ENCODE measurements at regions not wholly inside any gene's neighbourhood (a gene's known extent, or its start where the extent isn't known, plus 50 kb on each side); places are given as distances from the start of the nearest gene placed in this dataset.

DNA sequence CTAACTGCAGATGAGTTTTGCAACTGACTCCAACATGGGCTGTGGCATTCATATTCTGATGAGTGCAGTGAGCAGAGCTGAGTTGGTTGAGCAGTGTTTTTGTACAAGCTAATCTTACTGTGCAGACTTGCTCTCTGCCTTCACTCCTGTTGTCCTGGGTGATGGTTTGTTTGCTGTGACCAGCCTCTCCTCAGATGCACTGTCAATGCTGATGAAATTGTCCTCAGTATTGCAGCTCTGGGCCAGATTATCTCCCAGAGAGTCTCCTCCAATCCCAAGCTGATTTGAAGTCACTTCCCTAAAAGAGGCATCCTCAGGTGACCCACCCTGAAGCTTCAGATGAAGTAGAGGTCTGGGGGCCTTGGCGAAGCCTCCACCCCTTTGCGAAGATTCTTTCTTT, 581.8 kb downstream of the ACTL7B start:
- Histone ChIP-seq H3K9me3 (ENCODE audit: control insufficient read depth, low read depth, low read length) (no peaks in the 10 kb centered on the region), H2AFZ (ENCODE audit: low read length) (no peak overlapping the region), H2BK20ac (ENCODE audit: low read depth, low read length, poor library complexity, severe bottlenecking) (no peak overlapping the region), H4K20me1 (ENCODE audit: control insufficient read depth, insufficient read depth, insufficient read length) (no peaks in the 10 kb centered on the region), H2BK15ac (ENCODE audit: low read depth, low read length) (no peak overlapping the region), H3K23ac (ENCODE audit: insufficient read length, low read depth, low read length) (no peak overlapping the region), H3K18ac (ENCODE audit: insufficient read length, low read depth, low read length) (no peak overlapping the region), H3T11ph (ENCODE audit: low read length) (peak overlapping the region; percentile 22), H3K79me1 (ENCODE audit: insufficient read depth, low read depth, low read length, poor library complexity, severe bottlenecking) (no peaks in the 10 kb centered on the region), H3K79me2 (ENCODE audit: insufficient read depth, low read length) (no peaks in the 10 kb centered on the region), H3K4ac (ENCODE audit: low read depth, low read length) (no peak overlapping the region), H2AK5ac (ENCODE audit: insufficient read length, low read length) (no peak overlapping the region), H3K27me3 (ENCODE audit: insufficient read depth, low read length) (no peaks in the 10 kb centered on the region), H3K9ac (ENCODE audit: extremely low read depth, insufficient read length, low read length) (no peak overlapping the region), H2BK12ac (ENCODE audit: insufficient read length, low read depth, low read length) (no peak overlapping the region), H3K56ac (ENCODE audit: insufficient read length, low read depth, low read length) (no peak overlapping the region), H3K14ac (ENCODE audit: insufficient read depth, low read length) (no peak overlapping the region), H4K5ac (ENCODE audit: insufficient read length, low read depth, low read length) (no peak overlapping the region), H3K4me1 (ENCODE audit: insufficient read depth, low read length) (peaks cover 6% of the 10 kb centered on the region; the same call in 1 of the 2 replicates), H2BK5ac (ENCODE audit: insufficient read length, low read length) (no peak overlapping the region), H2BK120ac (ENCODE audit: low read depth, low read length, poor library complexity, severe bottlenecking) (no peak overlapping the region), H4K91ac (ENCODE audit: insufficient read length, low read depth, low read length) (no peak overlapping the region), H3K27ac (ENCODE audit: insufficient read length, low read depth, low read length) (no peak overlapping the region), H3K4me2 (ENCODE audit: insufficient read depth, insufficient read length, low read length) (no peak overlapping the region), H3K23me2 (ENCODE audit: insufficient read length, low read depth, low read length, poor library complexity, severe bottlenecking) (no peaks in the 10 kb centered on the region), H4K8ac (replicated peaks; ENCODE audit: insufficient read length, low read depth, low read length) (no peak overlapping the region)
- no CpG with 5 or more reads among the region's 2 CpGs for WGBS (ENCODE audit: extremely low coverage, insufficient read length, low lambda C conversion rate)
- no peak overlapping the region for H3K4me3 Mint-ChIP-seq
- H3K4me1 Mint-ChIP-seq: peaks cover 28 to 31% of the 10 kb centered on the region in 2 experiments
- no peak for DNase-seq
- no peaks in the 10 kb centered on the region for H3K36me3 Mint-ChIP-seq (ENCODE audit: insufficient read depth in 1 of 3, low read depth in 3 of 3)
- no peaks in the 10 kb centered on the region; a peak in 1 of 5 replicates for H3K9me3 Mint-ChIP-seq
- TF ChIP-seq, protein P1, sequence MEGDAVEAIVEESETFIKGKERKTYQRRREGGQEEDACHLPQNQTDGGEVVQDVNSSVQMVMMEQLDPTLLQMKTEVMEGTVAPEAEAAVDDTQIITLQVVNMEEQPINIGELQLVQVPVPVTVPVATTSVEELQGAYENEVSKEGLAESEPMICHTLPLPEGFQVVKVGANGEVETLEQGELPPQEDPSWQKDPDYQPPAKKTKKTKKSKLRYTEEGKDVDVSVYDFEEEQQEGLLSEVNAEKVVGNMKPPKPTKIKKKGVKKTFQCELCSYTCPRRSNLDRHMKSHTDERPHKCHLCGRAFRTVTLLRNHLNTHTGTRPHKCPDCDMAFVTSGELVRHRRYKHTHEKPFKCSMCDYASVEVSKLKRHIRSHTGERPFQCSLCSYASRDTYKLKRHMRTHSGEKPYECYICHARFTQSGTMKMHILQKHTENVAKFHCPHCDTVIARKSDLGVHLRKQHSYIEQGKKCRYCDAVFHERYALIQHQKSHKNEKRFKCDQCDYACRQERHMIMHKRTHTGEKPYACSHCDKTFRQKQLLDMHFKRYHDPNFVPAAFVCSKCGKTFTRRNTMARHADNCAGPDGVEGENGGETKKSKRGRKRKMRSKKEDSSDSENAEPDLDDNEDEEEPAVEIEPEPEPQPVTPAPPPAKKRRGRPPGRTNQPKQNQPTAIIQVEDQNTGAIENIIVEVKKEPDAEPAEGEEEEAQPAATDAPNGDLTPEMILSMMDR (conservative IDR thresholded peaks at IDR 0.05): no peak
- H3K27me3 Mint-ChIP-seq (ENCODE audit: low read depth): no peaks in the 10 kb centered on the region; the same call in 1 of the 2 replicates
- no peak overlapping the region for H3K27ac Mint-ChIP-seq
